Upper lobe of right lung (tissue), 1 donor: ENCODE measurements at regions not wholly inside any gene's neighbourhood (a gene's known extent, or its start where the extent isn't known, plus 50 kb on each side); places are given as distances from the start of the nearest gene placed in this dataset.
A peak's percentile ranks its signal among the peaks of the same experiment; 100 is the strongest.

Experiments used
- ATAC-seq: fragments of 200-7000 bp; cut with Tn5 transposase; one replicate; pipeline ENCODE4 v1.9.1; 2020; ENCODE audit warnings: mild to moderate bottlenecking, moderate library complexity
- DNase-seq: peaks from one replicate; pipeline ENCODE4 v3.0.0-alpha.2; 2020
- H3K27ac ChIP-seq: fragments of 200-600 bp; one replicate; pipeline ENCODE4 v1.8.0; 2022
- H3K27me3 ChIP-seq: fragments of 200-600 bp; one replicate; pipeline ENCODE4 v1.8.0; 2022; ENCODE audit warnings: mild to moderate bottlenecking
- H3K36me3 ChIP-seq: fragments of 200-600 bp; one replicate; pipeline ENCODE4 v1.8.0; 2022
- H3K4me1 ChIP-seq: fragments of 200-600 bp; one replicate; pipeline ENCODE4 v1.8.0; 2022
- H3K4me3 ChIP-seq: fragments of 200-600 bp; one replicate; pipeline ENCODE4 v1.8.0; 2022; ENCODE audit warnings: mild to moderate bottlenecking
- H3K9me3 ChIP-seq: fragments of 200-600 bp; one replicate; pipeline ENCODE4 v1.8.0; 2022
- intact Hi-C: fragments of 100-400 bp; cut with DNase I; formaldehyde crosslinking; loops from one replicate; pipeline ENCODE4 v1.11.0; 2022
- TF ChIP-seq, protein P1 (sequence below): fragments of 200-600 bp; IDR thresholded peaks from one replicate; pipeline ENCODE4 v1.8.0; 2022; ENCODE audit warnings: antibody characterized with exemption
- donor health status: DM: no; HTN: yes; CAD: no; lungs with severe emphysema.

DNA sequence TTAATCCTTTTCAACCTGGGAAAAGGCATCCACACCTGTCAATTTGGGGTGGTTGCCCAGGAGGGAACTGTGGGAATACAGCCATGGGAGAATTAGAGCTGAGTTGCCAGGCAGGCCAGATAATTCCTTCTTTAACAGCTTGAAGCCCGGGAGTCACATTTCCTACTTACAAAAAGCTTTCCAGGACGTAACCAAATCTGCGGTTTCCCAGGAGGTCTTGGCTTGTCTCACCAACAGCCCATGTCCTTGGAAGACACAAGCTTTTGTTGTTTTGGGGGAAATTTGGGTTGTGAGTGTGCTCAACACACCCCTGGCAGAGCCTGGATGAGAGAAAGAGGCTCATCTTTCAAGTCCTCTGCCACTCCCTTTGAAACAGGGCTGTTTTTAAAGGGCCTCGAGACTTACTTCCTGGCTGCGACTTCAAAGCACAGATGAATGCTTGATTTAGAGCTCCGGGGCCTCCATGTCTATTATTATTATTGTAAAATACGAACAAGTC is 465.9 kb upstream of the BTBD3 start:
- Histone ChIP-seq H3K4me1 (no peaks in the 10 kb centered on the region), H3K9me3 (no peaks in the 10 kb centered on the region), H3K36me3 (no peaks in the 10 kb centered on the region), H3K4me3 (no peak overlapping the region), H3K27me3 (no peaks in the 10 kb centered on the region), H3K27ac (no peak overlapping the region)
- TF ChIP-seq, protein P1, sequence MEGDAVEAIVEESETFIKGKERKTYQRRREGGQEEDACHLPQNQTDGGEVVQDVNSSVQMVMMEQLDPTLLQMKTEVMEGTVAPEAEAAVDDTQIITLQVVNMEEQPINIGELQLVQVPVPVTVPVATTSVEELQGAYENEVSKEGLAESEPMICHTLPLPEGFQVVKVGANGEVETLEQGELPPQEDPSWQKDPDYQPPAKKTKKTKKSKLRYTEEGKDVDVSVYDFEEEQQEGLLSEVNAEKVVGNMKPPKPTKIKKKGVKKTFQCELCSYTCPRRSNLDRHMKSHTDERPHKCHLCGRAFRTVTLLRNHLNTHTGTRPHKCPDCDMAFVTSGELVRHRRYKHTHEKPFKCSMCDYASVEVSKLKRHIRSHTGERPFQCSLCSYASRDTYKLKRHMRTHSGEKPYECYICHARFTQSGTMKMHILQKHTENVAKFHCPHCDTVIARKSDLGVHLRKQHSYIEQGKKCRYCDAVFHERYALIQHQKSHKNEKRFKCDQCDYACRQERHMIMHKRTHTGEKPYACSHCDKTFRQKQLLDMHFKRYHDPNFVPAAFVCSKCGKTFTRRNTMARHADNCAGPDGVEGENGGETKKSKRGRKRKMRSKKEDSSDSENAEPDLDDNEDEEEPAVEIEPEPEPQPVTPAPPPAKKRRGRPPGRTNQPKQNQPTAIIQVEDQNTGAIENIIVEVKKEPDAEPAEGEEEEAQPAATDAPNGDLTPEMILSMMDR: no peak
- DNase-seq: no peak
- no peak for ATAC-seq
- intact Hi-C loops: no loop called here

DNA sequence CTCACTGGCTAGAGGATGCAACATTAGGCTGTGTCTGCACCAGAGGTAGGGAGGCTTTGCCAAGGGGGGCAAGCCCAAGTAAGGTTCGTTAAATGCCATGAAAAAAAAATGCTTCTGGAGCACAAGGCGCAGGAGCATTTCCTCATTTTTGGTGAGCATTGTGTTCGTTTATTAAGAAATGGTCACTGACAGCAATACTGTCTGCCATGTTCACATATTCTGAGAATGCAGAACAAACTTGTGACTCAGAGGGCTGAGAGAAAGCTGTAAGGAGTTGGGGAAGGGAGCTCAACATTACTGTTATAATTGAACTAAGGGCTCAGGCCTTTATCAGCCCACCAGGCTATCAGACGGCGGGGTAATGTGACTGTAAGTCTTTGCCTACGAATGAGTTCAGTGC is 465.4 kb upstream of the BTBD3 start:
- Histone ChIP-seq H3K36me3 (no peaks in the 10 kb centered on the region), H3K4me3 (no peak overlapping the region), H3K27me3 (no peaks in the 10 kb centered on the region), H3K27ac (no peak overlapping the region), H3K4me1 (no peaks in the 10 kb centered on the region), H3K9me3 (no peaks in the 10 kb centered on the region)
- ATAC-seq (peak; percentile 60), DNase-seq (no peak)
- intact Hi-C loops: no loop called here
- TF ChIP-seq, protein P1: no peak

DNA sequence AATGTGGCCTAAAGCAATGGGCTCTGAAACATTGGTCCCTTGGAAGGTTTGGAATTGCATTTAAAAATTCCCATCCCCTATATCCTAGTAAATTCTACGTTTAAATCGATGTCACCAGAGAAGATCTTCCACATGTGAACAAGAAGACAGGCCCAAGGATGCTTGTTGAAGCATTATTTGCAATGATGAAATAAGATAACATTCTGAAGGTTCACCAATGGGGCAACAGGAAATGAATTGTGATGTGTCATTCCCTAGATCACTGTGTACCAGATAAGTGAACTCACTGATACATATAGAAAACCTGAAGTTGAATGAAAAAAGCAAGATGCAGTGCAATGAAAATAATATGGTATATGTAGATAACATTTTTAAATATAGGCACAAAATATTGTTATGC is 464.3 kb upstream of the BTBD3 start:
- no peak overlapping the region for H3K4me3 ChIP-seq
- no peaks in the 10 kb centered on the region for H3K4me1 ChIP-seq
- intact Hi-C loops: no loop called here
- no peaks in the 10 kb centered on the region for H3K9me3 ChIP-seq
- ATAC-seq: no peak
- TF ChIP-seq, protein P1: no peak
- H3K27ac ChIP-seq: no peak overlapping the region
- no peaks in the 10 kb centered on the region for H3K36me3 ChIP-seq
- no peak for DNase-seq
- no peaks in the 10 kb centered on the region for H3K27me3 ChIP-seq

DNA sequence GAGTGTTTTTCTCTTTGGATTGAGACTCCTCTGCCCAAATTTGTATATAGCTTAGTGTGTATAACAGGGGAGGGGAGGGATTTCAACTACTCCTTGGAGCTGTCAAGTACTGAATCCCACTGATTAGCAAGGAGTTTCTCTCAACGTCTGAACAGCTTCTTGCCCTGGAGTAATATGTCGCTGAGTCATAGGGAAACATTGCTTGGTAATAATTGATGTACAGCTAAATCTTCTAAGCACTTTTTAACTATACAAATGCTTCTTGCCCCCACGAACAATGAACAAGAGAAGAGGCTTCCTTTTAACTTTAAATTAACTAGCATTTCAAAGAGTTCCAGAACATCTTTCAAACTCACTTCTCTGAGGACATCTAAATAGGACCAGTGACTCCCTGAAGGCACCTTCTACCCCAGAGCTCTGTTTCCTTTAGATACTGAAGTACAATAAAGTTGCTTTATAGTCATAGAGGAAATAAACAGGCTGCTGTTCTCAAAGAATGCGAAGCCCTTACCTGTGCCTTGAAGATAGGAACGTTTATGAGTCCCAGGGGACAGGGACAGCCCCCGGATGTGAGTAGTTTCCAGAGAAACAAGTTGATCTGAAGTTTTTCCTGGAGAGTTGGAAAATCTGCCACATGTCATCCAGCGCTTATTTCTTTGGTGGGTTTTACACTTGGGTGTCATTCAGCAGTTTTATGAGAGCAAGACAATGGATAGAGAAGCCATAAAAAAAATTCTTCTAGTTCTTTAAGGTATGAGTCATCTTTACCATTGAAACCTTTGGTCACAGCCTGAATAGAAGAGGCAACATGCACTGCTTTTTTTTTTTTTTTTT is 462.5 kb upstream of the BTBD3 start:
- H3K36me3 ChIP-seq: no peaks in the 10 kb centered on the region
- H3K27me3 ChIP-seq: no peaks in the 10 kb centered on the region
- intact Hi-C loops: no loop called here
- H3K27ac ChIP-seq: no peak overlapping the region
- DNase-seq: no peak
- no peaks in the 10 kb centered on the region for H3K9me3 ChIP-seq
- ATAC-seq: no peak
- TF ChIP-seq, protein P1: no peak
- no peak overlapping the region for H3K4me3 ChIP-seq
- no peaks in the 10 kb centered on the region for H3K4me1 ChIP-seq

DNA sequence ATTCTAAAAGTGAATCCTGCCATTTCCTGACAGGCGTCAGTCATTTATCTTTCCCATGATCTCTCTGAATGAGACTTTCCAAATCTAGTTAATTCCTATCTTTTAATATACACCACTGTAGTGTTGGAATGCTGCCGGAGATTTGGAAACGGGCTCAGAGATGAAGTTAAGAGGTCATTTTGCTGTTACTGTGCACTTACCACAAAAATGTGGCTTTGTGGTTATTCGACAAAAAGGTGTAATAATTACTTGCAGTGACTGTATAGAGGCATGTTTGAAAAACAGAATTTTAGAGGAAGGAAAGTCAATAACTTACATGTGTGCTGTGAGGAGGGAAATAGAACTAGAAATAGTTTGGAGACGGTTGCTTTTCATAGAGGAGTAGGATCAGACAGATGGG is 460.2 kb upstream of the BTBD3 start:
- TF ChIP-seq, protein P1: no peak
- intact Hi-C loops: no loop called here
- Histone ChIP-seq H3K27me3 (no peaks in the 10 kb centered on the region), H3K4me1 (no peaks in the 10 kb centered on the region), H3K9me3 (no peaks in the 10 kb centered on the region), H3K4me3 (no peak overlapping the region), H3K27ac (no peak overlapping the region), H3K36me3 (no peaks in the 10 kb centered on the region)
- no peak for DNase-seq
- no peak for ATAC-seq
